NCI-H2227 (cell line): ENCODE measurements at regions not wholly inside any gene's neighbourhood (a gene's known extent, or its start where the extent isn't known, plus 50 kb on each side); places are given as distances from the start of the nearest gene placed in this dataset.

Source experiments
- DNase-seq: peaks from one replicate; lab custom pipeline; 2025; ENCODE audit not compliant: unreplicated experiment; lab: John Stamatoyannopoulos, UW

DNA sequence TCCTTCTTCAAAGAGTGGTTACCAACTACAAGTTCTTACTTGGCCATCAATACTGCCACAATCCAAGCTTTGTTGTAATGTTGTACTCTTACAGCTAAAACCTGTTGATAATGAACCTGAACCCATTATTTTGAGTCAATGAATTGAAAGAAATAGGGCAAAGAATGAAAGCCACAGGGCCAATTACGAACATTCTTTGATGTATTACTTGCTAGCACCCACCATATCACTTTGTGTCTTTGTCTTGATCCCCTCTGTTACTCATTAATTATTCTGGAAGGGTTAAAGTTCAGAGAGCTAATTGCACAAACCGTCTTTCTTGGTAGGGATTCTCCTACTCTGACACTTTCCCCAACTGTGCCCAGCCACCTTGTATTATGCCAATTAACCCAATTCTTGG is 53.2 kb upstream of the TFEC start:
- DNase-seq: no peak

DNA sequence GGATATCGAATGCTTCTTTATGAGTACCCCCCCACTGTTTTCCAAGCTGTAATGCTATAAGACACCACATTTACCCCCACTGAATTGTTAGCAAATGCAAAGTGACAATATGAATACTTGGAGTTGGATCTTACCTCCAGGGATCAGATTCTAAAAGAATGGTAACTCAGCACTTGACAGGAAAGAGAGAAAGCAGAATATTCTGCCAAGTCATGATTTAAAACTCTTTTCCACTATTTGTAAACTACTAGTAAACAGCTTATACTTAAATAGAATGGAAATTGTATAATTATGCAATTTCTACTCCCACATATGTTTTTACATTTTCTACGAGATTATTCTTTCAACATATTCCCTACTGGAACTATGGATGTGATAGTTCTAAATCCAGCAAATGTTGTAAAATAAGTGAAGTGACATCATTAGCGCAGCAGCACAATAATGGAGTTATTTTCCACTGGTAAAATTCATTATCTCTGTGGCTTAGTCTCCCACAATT is 56.0 kb upstream of the TFEC start:
- DNase-seq: no peak

DNA sequence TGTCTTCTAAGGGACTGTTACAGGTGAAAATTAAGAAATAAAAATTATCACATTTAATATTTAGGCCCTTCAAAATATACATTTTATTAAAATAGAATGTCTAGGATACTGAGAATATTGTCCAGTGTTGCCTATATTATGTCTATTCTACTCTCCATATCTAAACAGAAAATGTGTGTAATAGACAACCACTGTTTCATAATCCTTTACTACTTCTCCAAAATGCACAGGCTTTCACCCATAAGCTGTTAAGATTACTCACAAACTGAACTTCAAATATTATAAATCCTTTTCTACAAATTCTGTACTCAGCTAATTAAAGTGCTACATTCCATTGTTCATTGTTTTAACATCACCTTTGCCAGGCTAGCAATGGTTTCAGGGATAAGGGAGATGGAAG is 56.7 kb upstream of the TFEC start:
- DNase-seq: no peak

DNA sequence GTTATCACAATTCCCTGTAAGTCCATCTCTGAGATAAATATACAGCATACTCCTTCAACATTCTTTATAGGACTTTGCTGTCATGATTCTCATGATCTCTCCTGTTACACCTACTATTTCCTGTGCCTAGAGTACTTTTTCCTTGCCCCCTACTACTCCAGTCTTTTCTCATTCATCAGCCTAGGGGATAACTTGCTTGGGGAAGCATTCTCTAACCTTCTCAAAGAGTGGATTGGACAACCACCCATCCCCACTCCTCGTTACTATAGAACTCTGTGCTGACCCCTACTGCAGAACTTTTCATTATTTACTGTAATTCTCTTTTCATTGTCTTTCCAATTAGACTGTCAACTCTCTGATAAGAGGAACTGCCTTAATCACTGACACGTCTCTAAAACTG is 57.4 kb upstream of the TFEC start:
- DNase-seq: no peak

DNA sequence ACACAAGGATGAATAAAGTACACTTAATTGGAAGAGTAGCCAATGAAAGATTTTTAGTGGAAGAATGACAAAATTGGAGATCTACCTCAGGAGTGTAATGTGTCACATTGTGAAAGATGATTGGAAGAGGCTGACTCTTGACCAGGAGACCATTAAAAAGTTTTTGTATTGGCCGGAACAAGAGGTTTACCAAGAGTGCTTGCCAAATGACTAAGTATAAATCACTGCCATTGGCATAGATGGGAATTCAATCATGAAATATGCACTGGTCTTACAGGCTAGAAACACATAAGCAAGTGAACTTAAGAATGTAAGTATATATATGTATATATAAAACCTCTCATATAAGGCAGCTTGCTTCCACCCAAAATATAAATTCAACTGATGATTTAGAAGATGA is 58.7 kb upstream of the TFEC start:
- no peak for DNase-seq

DNA sequence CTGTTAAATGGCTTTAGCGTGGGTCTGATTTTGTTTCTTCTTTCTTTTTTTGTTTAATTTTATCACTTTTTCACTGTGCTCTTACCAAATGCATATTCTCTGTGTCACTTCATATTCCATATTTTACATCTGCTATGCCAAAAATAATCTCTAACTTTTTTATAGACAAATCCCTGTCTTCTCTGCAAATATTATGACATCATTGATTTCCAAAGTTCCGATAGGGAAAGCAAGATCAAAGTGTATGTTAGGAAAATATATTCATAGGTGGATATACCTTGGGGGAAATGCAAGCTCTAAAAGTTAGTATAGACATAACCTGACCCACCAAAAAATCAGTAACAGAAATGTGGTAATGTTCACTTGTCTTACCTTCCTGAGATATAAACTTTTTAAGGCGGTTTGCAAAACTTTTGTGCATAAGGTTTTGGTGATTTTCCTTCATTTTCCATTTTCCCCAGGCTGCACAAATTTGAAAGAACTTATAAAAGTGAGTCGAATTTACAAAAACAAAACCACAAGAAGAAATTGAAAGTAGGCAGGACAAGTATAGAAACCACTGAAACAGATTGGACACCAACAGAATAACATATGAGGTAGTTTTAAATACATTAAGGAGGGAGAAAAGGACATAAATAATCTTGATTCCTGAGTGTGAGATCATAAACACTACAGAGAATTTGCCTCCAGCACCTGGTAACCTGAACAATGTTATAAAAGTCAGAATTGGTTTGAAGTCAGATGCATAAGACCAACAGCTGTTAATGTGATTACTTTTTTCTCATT is 63.1 kb upstream of the TFEC start:
- no peak for DNase-seq

DNA sequence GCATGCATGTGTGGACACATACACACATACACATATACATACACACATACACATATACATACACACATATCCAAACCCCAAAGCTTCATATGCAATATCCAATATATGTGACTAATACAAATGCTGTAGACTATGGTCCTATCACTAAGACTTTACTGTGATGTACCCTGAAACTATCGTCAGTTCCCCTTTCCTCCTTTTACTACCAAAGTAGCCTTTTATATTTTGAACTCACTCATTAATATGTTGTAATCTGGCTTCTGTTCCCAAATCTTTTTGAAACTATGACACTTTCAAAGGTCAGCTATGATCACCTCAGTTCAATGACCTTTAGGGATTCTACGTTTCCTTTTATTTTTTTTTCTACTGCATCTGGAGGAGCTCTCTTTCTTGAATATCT is 64.8 kb upstream of the TFEC start:
- no peak for DNase-seq

DNA sequence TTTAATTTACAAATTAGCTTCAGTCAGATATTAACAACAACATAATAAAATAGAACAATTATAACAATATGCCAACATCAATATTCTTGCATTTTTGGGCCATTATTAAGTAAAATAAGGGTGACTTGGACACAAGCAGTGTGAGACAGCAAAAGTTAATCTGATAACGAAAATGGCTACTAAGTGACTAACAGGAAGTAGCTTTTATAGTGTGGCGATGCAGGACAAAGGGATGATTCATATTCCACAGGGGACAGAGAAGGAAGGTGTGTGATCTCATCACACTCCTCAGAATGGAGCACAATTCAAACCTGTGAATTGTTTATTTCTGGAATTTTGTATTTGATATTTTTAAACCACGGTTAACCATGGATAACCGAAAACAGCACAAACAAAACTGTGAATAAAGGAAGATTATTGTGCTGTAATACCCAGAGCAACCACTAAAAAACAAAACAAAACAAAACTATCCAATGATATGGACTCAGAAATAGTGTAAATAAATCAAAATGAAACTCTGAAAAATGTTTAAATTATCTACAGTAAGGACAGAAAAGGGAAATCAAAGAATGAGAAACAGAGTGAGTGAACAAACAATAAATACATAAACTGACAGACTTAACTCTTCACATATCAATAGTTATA is 66.9 kb upstream of the TFEC start:
- DNase-seq: no peak

DNA sequence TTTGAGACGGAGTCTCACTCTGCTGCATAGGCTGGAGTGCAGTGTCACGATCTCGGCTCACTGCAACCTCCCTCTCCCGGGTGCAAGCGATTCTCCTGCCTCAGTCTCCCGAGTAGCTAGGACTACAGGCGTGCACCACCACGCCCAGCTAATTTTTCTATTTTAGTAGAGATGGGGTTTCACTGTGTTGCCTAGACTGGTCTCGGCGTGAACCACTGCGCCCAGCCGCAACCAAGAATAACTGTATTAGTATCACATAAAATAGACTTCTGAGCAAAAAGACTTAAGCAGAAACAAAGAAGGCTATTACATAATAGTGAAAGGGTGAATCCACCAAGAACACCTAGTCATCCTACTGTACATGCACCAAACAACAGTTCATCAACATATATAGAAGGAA is 67.6 kb upstream of the TFEC start:
- no peak for DNase-seq

DNA sequence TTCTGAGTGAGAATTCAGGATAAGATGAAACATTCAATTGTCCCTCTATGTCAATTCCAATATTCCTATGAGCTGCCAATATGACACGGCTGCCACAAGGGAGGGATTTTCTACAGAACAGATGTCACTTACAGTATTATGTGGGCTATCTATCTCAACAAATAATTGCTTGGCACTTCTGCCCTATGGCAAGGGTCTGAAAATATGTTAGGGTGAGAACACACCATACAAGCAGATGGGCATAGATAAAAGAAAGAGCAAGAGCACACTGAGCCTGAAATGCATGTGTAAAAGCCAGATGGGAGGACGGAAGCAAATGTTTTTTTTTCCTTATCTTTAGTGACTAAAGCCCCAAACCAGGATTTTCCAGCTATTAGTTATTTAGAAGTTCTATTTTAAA is 70.1 kb upstream of the TFEC start:
- DNase-seq: no peak

DNA sequence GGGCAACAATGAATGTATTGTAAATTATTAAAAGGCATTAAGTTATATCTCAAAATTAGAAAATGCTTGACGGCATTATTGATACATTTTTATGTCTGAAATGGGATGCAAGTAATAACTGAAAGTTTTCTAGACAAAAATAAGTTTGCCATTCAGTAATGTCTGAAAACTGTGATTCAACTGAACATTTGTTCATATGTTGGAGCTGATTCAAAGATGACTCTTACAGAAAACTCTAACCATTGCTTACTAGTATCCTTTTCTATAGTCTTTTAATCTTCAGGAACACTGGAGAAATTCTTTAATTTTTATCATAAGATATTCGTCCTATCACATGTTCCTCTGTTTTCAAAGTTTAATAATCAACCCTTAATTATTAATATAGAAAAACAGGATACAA is 71.1 kb upstream of the TFEC start:
- DNase-seq: no peak

DNA sequence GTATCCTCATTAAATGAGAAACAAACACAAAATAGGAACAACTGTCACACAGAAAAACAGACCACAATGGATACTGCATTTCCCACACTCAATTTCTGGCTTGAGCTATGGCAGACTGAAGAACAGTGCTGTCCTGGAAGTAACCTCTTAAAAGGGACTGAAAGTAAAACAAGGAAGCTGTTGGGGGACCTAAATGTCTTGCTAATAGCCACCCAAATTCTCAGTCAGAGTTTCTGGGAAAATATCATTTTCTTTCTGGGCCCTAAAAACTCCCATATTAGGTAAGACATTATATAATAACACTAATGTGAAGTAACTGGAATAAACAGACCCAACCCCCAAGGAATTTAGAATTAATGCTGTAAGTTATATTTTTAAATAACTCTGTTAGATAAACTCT is 80.9 kb upstream of the TFEC start:
- DNase-seq: no peak

DNA sequence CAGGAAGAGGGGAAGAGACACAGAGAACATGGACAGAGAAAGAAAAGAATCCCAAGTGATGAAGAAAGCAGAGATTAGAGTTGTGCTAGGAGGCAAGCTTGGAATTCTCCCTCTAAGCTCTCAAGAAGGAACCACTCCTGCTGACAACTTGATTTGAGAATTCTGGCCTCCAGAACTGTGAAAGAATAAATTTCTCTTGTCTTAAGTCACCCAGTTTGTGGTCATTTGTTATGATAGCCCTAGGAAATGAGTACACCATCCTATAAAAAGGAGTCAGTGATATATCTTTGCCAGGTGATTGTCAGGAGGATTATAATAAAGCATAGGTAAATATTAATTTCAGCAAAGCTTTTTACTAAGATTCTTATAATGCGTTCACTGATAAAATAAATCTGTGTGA is 82.7 kb upstream of the TFEC start:
- no peak for DNase-seq

DNA sequence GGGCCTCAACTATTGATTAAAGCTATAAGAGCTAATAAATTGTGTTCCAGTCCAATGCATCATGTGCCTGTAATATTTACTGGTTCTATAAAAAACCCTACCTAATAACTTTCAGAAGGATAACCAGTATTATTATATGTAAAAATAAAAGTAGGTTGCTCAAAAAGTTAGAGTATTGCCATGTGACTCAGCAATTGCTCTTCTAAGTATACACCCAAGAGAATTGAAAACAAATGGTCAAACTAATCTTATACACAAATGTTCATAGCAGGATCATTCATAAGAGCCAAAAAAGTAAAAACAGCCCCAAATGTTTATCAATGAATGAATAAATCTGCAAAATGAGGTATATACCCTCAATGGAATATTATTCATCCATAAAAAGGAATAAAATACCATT is 89.5 kb upstream of the TES start:
- no peak for DNase-seq

DNA sequence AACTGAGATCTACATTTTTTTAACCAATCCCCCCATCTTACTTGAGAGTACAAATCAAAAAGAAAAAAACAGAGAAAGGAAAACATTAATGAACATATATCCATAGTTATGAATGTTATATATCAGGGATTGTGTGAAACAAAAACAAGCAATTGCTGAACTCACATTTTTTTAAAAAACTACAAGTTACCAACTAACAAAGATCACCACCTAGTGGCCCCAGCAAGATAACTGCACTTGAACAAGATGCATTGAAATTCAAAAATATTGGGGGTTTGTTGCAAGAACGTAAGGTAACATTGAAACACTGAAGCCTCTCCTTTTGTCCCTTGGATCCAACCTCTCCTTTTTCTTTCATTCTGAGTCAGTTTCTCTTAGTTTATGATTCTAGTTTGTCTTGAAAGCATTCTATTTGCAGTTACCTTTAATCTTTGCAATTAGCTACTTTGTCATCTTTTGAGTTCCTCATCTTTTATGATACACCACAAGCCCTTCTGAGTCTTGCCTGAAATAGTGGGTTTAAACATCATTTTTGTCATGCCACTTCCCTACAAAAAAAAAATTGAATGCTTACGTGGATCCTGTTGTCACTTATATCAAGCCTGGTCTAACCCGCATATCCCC is 87.3 kb upstream of the TES start:
- DNase-seq: no peak

DNA sequence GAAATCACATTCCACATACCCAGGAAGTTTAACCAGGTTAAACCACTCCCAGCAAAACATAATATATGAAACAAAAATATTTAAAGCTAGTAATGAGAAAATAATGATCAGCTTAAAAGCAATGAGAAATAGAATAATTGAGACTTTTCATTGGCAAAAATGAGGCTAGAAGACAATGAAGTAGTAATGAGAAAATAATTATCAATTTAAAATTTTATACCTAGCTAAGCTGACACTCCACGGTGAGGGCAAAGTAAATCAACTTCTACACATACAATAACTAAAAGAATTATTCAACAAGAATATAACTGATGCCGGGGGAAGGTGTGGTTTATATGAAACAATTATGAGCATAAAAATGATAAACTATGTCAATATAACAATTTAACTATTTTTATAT is 82.2 kb upstream of the TES start:
- no peak for DNase-seq

DNA sequence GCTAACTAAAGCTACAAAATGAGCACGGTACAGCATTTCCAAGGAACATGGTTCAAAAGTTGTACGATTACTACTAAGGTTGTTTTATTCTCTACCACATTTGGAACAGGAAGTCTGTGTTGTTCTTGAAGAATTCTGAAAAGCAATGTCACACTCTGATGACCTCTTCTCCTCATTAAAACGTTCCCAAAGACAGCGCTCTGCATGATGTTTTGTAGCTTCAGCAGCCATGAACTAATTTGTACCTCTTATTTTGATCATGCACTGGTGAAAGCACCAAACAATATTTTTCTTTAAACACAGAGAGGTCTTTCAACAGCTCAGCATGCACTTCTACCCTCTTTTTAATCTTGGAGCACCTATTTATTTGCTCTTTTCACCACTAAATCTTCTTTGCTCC is 75.0 kb upstream of the TES start:
- no peak for DNase-seq

DNA sequence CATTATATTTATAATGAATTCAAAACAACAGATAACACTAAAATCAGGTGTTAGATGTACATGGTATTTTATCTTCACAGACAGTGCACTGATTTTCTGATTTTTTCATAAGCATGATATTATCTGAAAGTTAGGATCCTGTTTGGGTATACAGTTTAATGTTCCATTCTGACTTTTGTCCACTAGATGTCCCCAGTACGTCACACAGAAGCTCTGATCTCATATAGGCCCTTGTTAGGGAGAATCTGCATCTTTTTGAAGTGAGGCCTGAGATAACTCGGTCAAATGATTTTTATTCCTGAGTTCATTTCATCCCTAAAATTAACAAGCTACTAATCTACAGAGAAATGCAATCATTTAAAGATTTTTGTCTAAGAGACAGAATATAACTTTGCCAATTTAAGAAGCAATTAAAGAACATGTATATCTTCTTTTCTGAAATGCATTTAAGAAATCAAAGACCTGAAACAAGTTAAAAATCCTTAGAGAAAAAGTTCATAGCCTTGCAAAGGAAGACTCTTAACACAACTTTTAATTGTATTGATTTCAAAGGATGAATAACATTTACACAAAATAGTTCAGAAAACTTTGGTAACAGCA is 72.0 kb upstream of the TES start:
- peak; percentile 1 for DNase-seq

DNA sequence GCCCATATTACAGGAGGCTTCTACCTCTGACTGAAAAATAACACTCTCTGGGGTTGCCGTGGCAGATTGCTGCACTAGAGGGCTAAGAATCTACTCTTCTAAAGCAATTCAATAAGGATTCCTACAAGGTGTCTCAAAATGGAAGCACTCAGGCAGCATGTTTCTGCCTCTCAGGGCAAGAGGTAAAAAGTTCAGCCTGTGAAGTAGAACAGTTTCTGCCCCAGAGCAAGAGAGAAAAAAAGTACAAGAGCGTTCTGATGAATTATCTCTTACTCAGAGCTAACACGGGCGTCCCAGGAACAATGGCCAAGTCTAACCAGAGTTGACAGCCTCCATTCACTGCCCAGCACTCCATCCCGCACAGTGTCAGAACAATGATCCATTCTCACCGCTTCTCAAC is 71.3 kb upstream of the TES start:
- no peak for DNase-seq

DNA sequence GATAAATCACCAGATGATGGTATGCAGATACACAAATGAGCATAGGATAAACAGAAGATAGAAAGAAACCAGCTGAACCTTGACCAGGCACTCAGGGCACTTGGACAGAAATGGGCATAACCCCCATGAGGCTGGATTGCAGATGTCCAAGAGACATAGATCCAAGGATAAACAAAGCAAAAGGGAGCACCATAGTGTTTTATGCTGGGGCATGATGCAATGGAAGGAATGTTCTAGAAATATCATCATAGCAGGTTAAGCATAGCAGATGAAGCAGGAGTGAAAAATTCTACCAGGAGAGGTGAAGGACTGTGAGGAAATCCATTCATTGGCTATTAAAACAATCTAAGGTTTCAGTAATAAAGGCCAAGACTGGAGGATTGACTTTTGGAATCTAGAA is 70.5 kb upstream of the TES start:
- no peak for DNase-seq

DNA sequence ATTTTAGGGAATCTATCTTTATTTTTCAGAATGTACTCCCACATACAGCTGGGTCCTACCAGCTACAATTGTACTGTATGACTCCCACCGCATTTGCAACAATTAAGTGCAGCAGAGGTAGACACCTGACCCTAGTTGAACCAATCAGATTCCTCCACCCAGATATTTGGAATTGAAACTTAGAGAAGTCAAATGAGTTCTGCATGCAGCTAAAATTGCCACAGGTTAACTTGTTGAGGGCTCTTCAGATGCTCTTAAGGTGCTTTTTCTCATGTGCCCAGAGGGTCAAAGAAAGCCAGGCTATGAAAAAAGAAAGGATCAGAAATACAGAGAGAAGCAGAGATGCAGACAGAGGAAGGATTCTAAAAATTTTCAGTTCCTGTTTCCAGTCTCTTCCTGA is 68.0 kb upstream of the TES start:
- no peak for DNase-seq

DNA sequence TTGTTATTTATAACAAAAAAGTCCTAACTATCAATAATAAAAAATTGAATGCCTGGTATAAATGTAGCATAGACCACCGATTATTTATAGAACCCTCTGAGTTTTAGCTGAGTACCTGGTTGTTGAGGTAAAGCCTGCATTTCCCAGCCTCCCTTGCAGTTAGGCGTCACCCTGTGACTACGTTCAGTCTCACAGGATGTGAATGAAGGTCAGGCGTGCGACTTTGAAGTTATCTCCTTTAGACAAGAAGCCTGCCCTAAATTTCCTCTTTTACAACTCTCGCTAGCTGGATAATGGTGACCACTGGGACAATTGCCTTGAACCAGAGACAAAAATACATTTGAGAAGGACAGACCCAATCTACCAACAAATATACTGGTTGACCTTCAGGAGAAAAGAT is 67.5 kb upstream of the TES start:
- DNase-seq: no peak
